ENCODE measurements at regions not wholly inside any gene's neighbourhood (a gene's known extent, or its start where the extent isn't known, plus 50 kb on each side); places are given as distances from the start of the nearest gene placed in this dataset.

DNA sequence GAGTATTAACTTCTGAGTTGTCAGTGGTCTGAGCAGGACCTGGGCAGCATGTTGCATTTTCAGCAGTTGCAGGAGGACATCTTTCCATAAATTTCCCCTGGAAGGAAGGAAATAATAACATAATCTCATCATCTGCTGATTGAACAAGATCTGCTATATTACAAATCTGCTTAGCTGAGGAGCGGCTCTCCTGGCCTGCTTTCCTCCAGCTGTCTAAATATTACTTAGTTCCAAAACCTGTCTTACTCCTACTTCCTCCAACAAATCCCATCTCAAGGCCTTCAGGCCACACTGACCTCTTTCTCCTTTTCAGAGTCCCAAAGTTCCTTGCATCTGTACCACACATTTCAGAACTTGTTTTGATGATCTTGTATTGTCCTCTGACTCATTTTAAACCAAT lies 364.4 kb upstream of the MCTP2 start:
- H2BK15ac ChIP-seq (ENCODE audit: low read depth, poor library complexity, severe bottlenecking): no peak overlapping the region
- H2BK12ac ChIP-seq (ENCODE audit: low read length in 2 of 2): no peak overlapping the region
- H3K27me3 ChIP-seq (ENCODE audit: control insufficient read depth in 1 of 2, insufficient read depth in 1 of 2, low read length in 2 of 2): no peaks in the 10 kb centered on the region
- H2AFZ ChIP-seq (ENCODE audit: low read depth, low read length): no peak overlapping the region
- no peak for DNase-seq
- H3K14ac ChIP-seq (ENCODE audit: low read length in 2 of 2): no peak overlapping the region
- no peak overlapping the region for H3K4me3 ChIP-seq (ENCODE audit: insufficient read depth in 1 of 2, low read depth in 1 of 2, low read length in 2 of 2)
- H3K36me3 ChIP-seq (ENCODE audit: control insufficient read depth in 1 of 2, insufficient read depth in 2 of 2, low read depth in 1 of 2, low read length in 2 of 2): no peaks in the 10 kb centered on the region
- H3K4me1 ChIP-seq (ENCODE audit: control insufficient read depth, insufficient read depth, low read depth, low read length): no peaks in the 10 kb centered on the region
- no peak overlapping the region for H2BK120ac ChIP-seq (ENCODE audit: low read depth, low read length)
- H3K9ac ChIP-seq (ENCODE audit: low read length): no peak overlapping the region
- WGBS: 59% methylated on average over 1 of the region's 1 CpG
- H3K79me1 ChIP-seq (replicated peaks; ENCODE audit: low read length, poor library complexity, severe bottlenecking): no peaks in the 10 kb centered on the region
- H2BK5ac ChIP-seq (ENCODE audit: low read depth, low read length, poor library complexity, severe bottlenecking): no peak overlapping the region
- H3K27ac ChIP-seq (ENCODE audit: low read length, poor library complexity, severe bottlenecking): no peak overlapping the region
- no peak overlapping the region for H3K23ac ChIP-seq (ENCODE audit: low read length in 2 of 2)
- peaks cover 19% of the 10 kb centered on the region for H3K9me3 ChIP-seq (ENCODE audit: control insufficient read depth, low read length)
- no peak overlapping the region for H2AK5ac ChIP-seq (ENCODE audit: low read length, severe bottlenecking)
- no peak overlapping the region for H3K18ac ChIP-seq (ENCODE audit: low read depth in 1 of 2, low read length in 2 of 2)
- no peak overlapping the region for H4K91ac ChIP-seq (ENCODE audit: low read length)
- no peak overlapping the region for H3K4ac ChIP-seq (ENCODE audit: low read depth in 1 of 2, low read length in 2 of 2)
- no peak overlapping the region for H4K8ac ChIP-seq (ENCODE audit: low read length)
- no peak overlapping the region for H3K4me2 ChIP-seq (ENCODE audit: low read length, poor library complexity, severe bottlenecking)

DNA sequence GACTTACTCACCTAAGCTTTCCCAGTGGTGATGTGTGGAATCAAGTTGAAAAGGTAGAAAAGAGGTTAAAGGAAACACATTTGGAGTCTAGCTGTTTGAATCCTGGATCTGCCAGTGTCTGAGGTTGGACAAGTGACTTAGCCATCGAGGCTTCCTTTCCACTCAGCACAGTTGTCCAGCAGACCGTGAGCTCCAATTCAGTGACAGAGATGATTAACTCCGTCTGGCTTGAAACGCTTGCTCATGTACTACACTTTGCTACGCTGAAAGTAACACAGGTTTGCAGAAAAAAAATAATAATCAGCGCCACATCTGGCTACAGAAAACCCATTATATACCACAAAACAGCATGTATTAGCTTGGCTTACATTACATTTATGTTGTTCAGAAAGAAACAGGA lies 364.9 kb upstream of the MCTP2 start:
- no peaks in the 10 kb centered on the region for H3K36me3 ChIP-seq (ENCODE audit: control insufficient read depth in 1 of 2, insufficient read depth in 2 of 2, low read depth in 1 of 2, low read length in 2 of 2)
- H3K4ac ChIP-seq (ENCODE audit: low read depth in 1 of 2, low read length in 2 of 2): no peak overlapping the region
- no peak overlapping the region for H3K9ac ChIP-seq (ENCODE audit: low read length)
- H2BK15ac ChIP-seq (ENCODE audit: low read depth, poor library complexity, severe bottlenecking): no peak overlapping the region
- no peak overlapping the region for H4K91ac ChIP-seq (ENCODE audit: low read length)
- H3K4me1 ChIP-seq (ENCODE audit: control insufficient read depth, insufficient read depth, low read depth, low read length): no peaks in the 10 kb centered on the region
- no peaks in the 10 kb centered on the region for H3K27me3 ChIP-seq (ENCODE audit: control insufficient read depth in 1 of 2, insufficient read depth in 1 of 2, low read length in 2 of 2)
- H3K23ac ChIP-seq (ENCODE audit: low read length in 2 of 2): no peak overlapping the region
- H3K4me3 ChIP-seq (ENCODE audit: insufficient read depth in 1 of 2, low read depth in 1 of 2, low read length in 2 of 2): no peak overlapping the region
- H3K18ac ChIP-seq (ENCODE audit: low read depth in 1 of 2, low read length in 2 of 2): no peak overlapping the region
- H2BK120ac ChIP-seq (ENCODE audit: low read depth, low read length): no peak overlapping the region
- H3K27ac ChIP-seq (ENCODE audit: low read length, poor library complexity, severe bottlenecking): no peak overlapping the region
- H4K8ac ChIP-seq (ENCODE audit: low read length): no peak overlapping the region
- no peak for DNase-seq
- no peak overlapping the region for H3K14ac ChIP-seq (ENCODE audit: low read length in 2 of 2)
- H3K9me3 ChIP-seq (ENCODE audit: control insufficient read depth, low read length): peaks cover 19% of the 10 kb centered on the region
- H2BK12ac ChIP-seq (ENCODE audit: low read length in 2 of 2): no peak overlapping the region
- H2AFZ ChIP-seq (ENCODE audit: low read depth, low read length): no peak overlapping the region
- H3K4me2 ChIP-seq (ENCODE audit: low read length, poor library complexity, severe bottlenecking): no peak overlapping the region
- no peak overlapping the region for H2BK5ac ChIP-seq (ENCODE audit: low read depth, low read length, poor library complexity, severe bottlenecking)
- WGBS: 71% methylated on average over 5 of the region's 6 CpGs
- H2AK5ac ChIP-seq (ENCODE audit: low read length, severe bottlenecking): no peak overlapping the region
- no peaks in the 10 kb centered on the region for H3K79me1 ChIP-seq (replicated peaks; ENCODE audit: low read length, poor library complexity, severe bottlenecking)

DNA sequence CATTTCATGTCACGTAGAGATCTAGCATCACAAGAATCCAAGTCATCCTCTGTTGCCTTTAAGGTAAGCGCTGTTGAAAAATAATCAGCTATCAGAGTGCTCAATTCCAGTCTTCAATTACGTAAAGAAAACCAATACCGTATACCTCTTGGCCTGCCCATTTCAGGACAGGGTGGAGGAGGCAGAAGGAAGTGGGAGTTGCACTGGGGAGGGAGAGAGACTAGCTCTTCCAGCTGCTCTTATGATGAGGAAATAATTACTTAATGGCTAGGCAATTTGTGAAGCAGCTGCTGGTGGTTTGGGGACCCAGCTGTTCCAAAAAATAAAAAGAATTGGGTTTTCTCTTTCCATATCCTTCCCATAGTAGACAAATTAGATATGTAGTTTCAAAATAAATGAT lies 365.8 kb upstream of the MCTP2 start:
- Histone ChIP-seq H3K9ac (ENCODE audit: low read length) (no peak overlapping the region), H3K27me3 (ENCODE audit: control insufficient read depth in 1 of 2, insufficient read depth in 1 of 2, low read length in 2 of 2) (no peaks in the 10 kb centered on the region), H3K4ac (ENCODE audit: low read depth in 1 of 2, low read length in 2 of 2) (no peak overlapping the region), H3K14ac (ENCODE audit: low read length in 2 of 2) (no peak overlapping the region), H2BK5ac (ENCODE audit: low read depth, low read length, poor library complexity, severe bottlenecking) (no peak overlapping the region), H3K23ac (ENCODE audit: low read length in 2 of 2) (no peak overlapping the region), H3K9me3 (ENCODE audit: control insufficient read depth, low read length) (peaks cover 18% of the 10 kb centered on the region), H2AK5ac (ENCODE audit: low read length, severe bottlenecking) (no peak overlapping the region), H2AFZ (ENCODE audit: low read depth, low read length) (no peak overlapping the region), H4K8ac (ENCODE audit: low read length) (no peak overlapping the region), H3K79me1 (replicated peaks; ENCODE audit: low read length, poor library complexity, severe bottlenecking) (no peaks in the 10 kb centered on the region), H3K36me3 (ENCODE audit: control insufficient read depth in 1 of 2, insufficient read depth in 2 of 2, low read depth in 1 of 2, low read length in 2 of 2) (no peaks in the 10 kb centered on the region), H2BK15ac (ENCODE audit: low read depth, poor library complexity, severe bottlenecking) (no peak overlapping the region), H3K4me1 (ENCODE audit: control insufficient read depth, insufficient read depth, low read depth, low read length) (no peaks in the 10 kb centered on the region), H3K4me2 (ENCODE audit: low read length, poor library complexity, severe bottlenecking) (no peak overlapping the region), H3K27ac (ENCODE audit: low read length, poor library complexity, severe bottlenecking) (no peak overlapping the region), H2BK120ac (ENCODE audit: low read depth, low read length) (no peak overlapping the region), H4K91ac (ENCODE audit: low read length) (no peak overlapping the region), H2BK12ac (ENCODE audit: low read length in 2 of 2) (no peak overlapping the region), H3K18ac (ENCODE audit: low read depth in 1 of 2, low read length in 2 of 2) (no peak overlapping the region), H3K4me3 (ENCODE audit: insufficient read depth in 1 of 2, low read depth in 1 of 2, low read length in 2 of 2) (no peak overlapping the region)
- DNase-seq: no peak
- 96% methylated on average over 4 of the region's 4 CpGs for WGBS

DNA sequence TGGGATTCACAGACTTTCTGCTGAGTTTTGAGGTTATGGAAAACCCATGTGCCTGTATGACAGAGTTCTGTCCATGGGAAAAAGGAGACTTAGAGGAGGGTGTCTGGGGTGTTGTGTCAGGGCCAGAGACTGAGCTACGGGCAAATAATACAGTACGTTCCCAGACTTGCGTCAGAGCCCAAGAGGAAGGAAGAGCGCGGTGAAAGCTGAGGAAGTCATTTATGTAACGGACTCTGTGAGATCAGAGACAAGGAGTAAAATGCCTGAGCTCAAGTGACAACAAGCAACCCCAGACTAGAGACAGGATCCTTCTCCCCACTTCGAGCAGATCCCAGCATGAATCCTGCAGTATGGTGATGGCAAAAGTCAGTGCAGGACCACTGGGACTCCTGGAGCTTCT lies 368.6 kb upstream of the MCTP2 start:
- no peak overlapping the region for H2BK15ac ChIP-seq (ENCODE audit: low read depth, poor library complexity, severe bottlenecking)
- no peaks in the 10 kb centered on the region for H3K79me1 ChIP-seq (replicated peaks; ENCODE audit: low read length, poor library complexity, severe bottlenecking)
- H4K8ac ChIP-seq (ENCODE audit: low read length): no peak overlapping the region
- no peak overlapping the region for H3K27ac ChIP-seq (ENCODE audit: low read length, poor library complexity, severe bottlenecking)
- H3K18ac ChIP-seq (ENCODE audit: low read depth in 1 of 2, low read length in 2 of 2): no peak overlapping the region
- H3K4me1 ChIP-seq (ENCODE audit: control insufficient read depth, insufficient read depth, low read depth, low read length): no peaks in the 10 kb centered on the region
- no peaks in the 10 kb centered on the region for H3K27me3 ChIP-seq (ENCODE audit: control insufficient read depth in 1 of 2, insufficient read depth in 1 of 2, low read length in 2 of 2)
- WGBS: 85% methylated on average over 7 of the region's 7 CpGs
- H3K4ac ChIP-seq (ENCODE audit: low read depth in 1 of 2, low read length in 2 of 2): no peak overlapping the region
- no peak overlapping the region for H3K4me3 ChIP-seq (ENCODE audit: insufficient read depth in 1 of 2, low read depth in 1 of 2, low read length in 2 of 2)
- H2BK5ac ChIP-seq (ENCODE audit: low read depth, low read length, poor library complexity, severe bottlenecking): no peak overlapping the region
- no peak for DNase-seq
- H2BK120ac ChIP-seq (ENCODE audit: low read depth, low read length): no peak overlapping the region
- no peak overlapping the region for H3K4me2 ChIP-seq (ENCODE audit: low read length, poor library complexity, severe bottlenecking)
- H3K23ac ChIP-seq (ENCODE audit: low read length in 2 of 2): no peak overlapping the region
- H3K36me3 ChIP-seq (ENCODE audit: control insufficient read depth in 1 of 2, insufficient read depth in 2 of 2, low read depth in 1 of 2, low read length in 2 of 2): no peaks in the 10 kb centered on the region
- no peak overlapping the region for H2BK12ac ChIP-seq (ENCODE audit: low read length in 2 of 2)
- H2AK5ac ChIP-seq (ENCODE audit: low read length, severe bottlenecking): no peak overlapping the region
- no peak overlapping the region for H3K14ac ChIP-seq (ENCODE audit: low read length in 2 of 2)
- H3K9me3 ChIP-seq (ENCODE audit: control insufficient read depth, low read length): no peaks in the 10 kb centered on the region
- no peak overlapping the region for H2AFZ ChIP-seq (ENCODE audit: low read depth, low read length)
- H3K9ac ChIP-seq (ENCODE audit: low read length): no peak overlapping the region
- no peak overlapping the region for H4K91ac ChIP-seq (ENCODE audit: low read length)
